Neural cell (in vitro differentiated cells): ENCODE measurements at regions not wholly inside any gene's neighbourhood (a gene's known extent, or its start where the extent isn't known, plus 50 kb on each side); places are given as distances from the start of the nearest gene placed in this dataset.

Source experiments
- H2AFZ ChIP-seq: fragments of 200-600, 300-800 bp; sonication (generic), shearing (Covaris generic); 2 replicates; pipeline ENCODE4 v1.6.0; 2014; ENCODE audit warnings: low read depth, mild to moderate bottlenecking, antibody characterized with exemption, low read length, moderate library complexity
- H3F3A ChIP-seq: fragments of 200-600 bp; shearing (Covaris generic); 2 replicates; pipeline ENCODE4 v1.6.1; 2016; ENCODE audit warnings: mild to moderate bottlenecking, moderate library complexity, mixed read lengths, antibody characterized with exemption, low read length; ENCODE audit not compliant: insufficient read depth, poor library complexity, severe bottlenecking
- H3K27ac ChIP-seq: fragments of 200-600, 300-800 bp; sonication (generic), shearing (Covaris generic); 2 replicates; pipeline ENCODE4 v1.5.1; 2014; ENCODE audit warnings: mild to moderate bottlenecking, low read length, moderate library complexity
- H3K27me3 ChIP-seq: fragments of 300-800, 200-600 bp; sonication (generic), shearing (Covaris generic); 2 replicates; pipeline ENCODE4 v1.6.0; 2014; ENCODE audit warnings: mild to moderate bottlenecking, low read depth, low read length, moderate library complexity; ENCODE audit not compliant: insufficient read depth
- H3K36me3 ChIP-seq: fragments of 300-800, 200-600 bp; sonication (generic), shearing (Covaris generic); 2 replicates; pipeline ENCODE4 v1.5.1; 2014; ENCODE audit warnings: mild to moderate bottlenecking, antibody characterized with exemption, low read length, moderate library complexity; ENCODE audit not compliant: insufficient read depth
- H3K4me2 ChIP-seq: fragments of 300-800, 200-600 bp; sonication (generic), shearing (Covaris generic); 2 replicates; pipeline ENCODE4 v1.6.0; 2014; ENCODE audit warnings: mild to moderate bottlenecking, low read length
- H3K4me3 ChIP-seq: fragments of 300-800, 200-600 bp; sonication (generic), shearing (Covaris generic); 2 replicates; pipeline ENCODE4 v1.5.1; 2014; ENCODE audit warnings: mild to moderate bottlenecking, low read length, moderate library complexity
- H3K79me2 ChIP-seq: fragments of 200-600 bp; shearing (Covaris generic); replicated peaks from 2 replicates; pipeline ENCODE4 v1.6.0; 2014; ENCODE audit warnings: mild to moderate bottlenecking, low read length, moderate library complexity; ENCODE audit not compliant: insufficient read depth
- H3K9ac ChIP-seq: fragments of 300-800, 200-600 bp; sonication (generic), shearing (Covaris generic); 2 replicates; pipeline ENCODE4 v1.6.1; 2016; ENCODE audit warnings: mild to moderate bottlenecking, low read length, mixed read lengths
- H3K9me2 ChIP-seq: fragments of 200-600 bp; shearing (Covaris generic); 2 replicates; pipeline ENCODE4 v1.6.1; 2016; ENCODE audit warnings: mild to moderate bottlenecking, low read length, mixed read lengths; ENCODE audit not compliant: insufficient read depth
- H3K9me3 ChIP-seq: fragments of 200-600, 300-800 bp; sonication (generic), shearing (Covaris generic); 2 replicates; pipeline ENCODE4 v1.6.1; 2016; ENCODE audit warnings: mild to moderate bottlenecking, mixed run types, low read length, moderate library complexity, mixed read lengths
- H4K20me1 ChIP-seq: fragments of 200-600 bp; shearing (Covaris generic); 2 replicates; pipeline ENCODE4 v1.6.1; 2016; ENCODE audit warnings: mild to moderate bottlenecking, mixed run types; ENCODE audit not compliant: insufficient read depth
- CTCF ChIP-seq: fragments of 450-650 bp; IDR thresholded peaks from 2 replicates; pipeline ENCODE4 v1.5.1; 2014; ENCODE audit warnings: antibody characterized with exemption, mild to moderate bottlenecking, moderate library complexity; ENCODE audit not compliant: poor library complexity, severe bottlenecking
- EP300 ChIP-seq: fragments of 450-650 bp; conservative IDR thresholded peaks from 2 replicates; pipeline ENCODE4 v1.6.1; 2014; ENCODE audit warnings: antibody characterized with exemption, mild to moderate bottlenecking, moderate library complexity; ENCODE audit not compliant: poor library complexity, severe bottlenecking
- EZH2 ChIP-seq: fragments of 200-600, 300-800 bp; shearing (Covaris generic), sonication (generic); IDR thresholded peaks from 2 replicates; pipeline ENCODE4 v1.6.1; 2014; ENCODE audit warnings: antibody characterized with exemption, low read length, borderline replicate concordance, mild to moderate bottlenecking; ENCODE audit not compliant: insufficient read depth, poor library complexity, severe bottlenecking
- MXI1 ChIP-seq: fragments of 450-650 bp; conservative IDR thresholded peaks from 2 replicates; pipeline ENCODE4 v1.6.1; 2014; ENCODE audit warnings: antibody characterized with exemption, mild to moderate bottlenecking; ENCODE audit not compliant: poor library complexity, severe bottlenecking
- POLR2AphosphoS5 ChIP-seq: IDR thresholded peaks from 2 replicates; pipeline ENCODE4 v1.6.1; 2012
- RAD21 ChIP-seq: fragments of 450-650 bp; conservative IDR thresholded peaks from 2 replicates; pipeline ENCODE4 v1.6.1; 2014; ENCODE audit warnings: antibody characterized with exemption, mild to moderate bottlenecking, moderate library complexity
- REST ChIP-seq: IDR thresholded peaks from 2 replicates; pipeline ENCODE4 v1.6.1; 2012; ENCODE audit warnings: borderline replicate concordance
- SMC3 ChIP-seq: fragments of 450-650 bp; conservative IDR thresholded peaks from 2 replicates; pipeline ENCODE4 v1.6.1; 2014; ENCODE audit warnings: antibody characterized with exemption, mild to moderate bottlenecking, moderate library complexity; ENCODE audit not compliant: poor library complexity
- TAF1 ChIP-seq: IDR thresholded peaks from 2 replicates; pipeline ENCODE4 v1.6.1; 2012; ENCODE audit warnings: low read depth

GRCh38 chr3:81352867-81353266 is 408.6 kb downstream of the GBE1 start:
- Histone ChIP-seq H3K9me3 (no peaks in the 10 kb centered on the region), H3F3A (no peaks in the 10 kb centered on the region), H3K27me3 (no peaks in the 10 kb centered on the region), H3K36me3 (no peaks in the 10 kb centered on the region), H3K79me2 (no peaks in the 10 kb centered on the region), H3K4me2 (no peak overlapping the region), H3K4me3 (no peak overlapping the region), H4K20me1 (no peaks in the 10 kb centered on the region), H3K9me2 (no peaks in the 10 kb centered on the region), H3K9ac (no peak overlapping the region), H3K27ac (no peak overlapping the region), H2AFZ (no peak overlapping the region)
- TF ChIP-seq EZH2, result no peak
- TF ChIP-seq REST, result no peak
- TF ChIP-seq TAF1, result no peak
- no peak for TF ChIP-seq POLR2AphosphoS5
- TF ChIP-seq RAD21, result no peak
- TF ChIP-seq MXI1, result no peak
- TF ChIP-seq EP300, result no peak
- no peak for TF ChIP-seq SMC3
- TF ChIP-seq CTCF, result no peak

- Histone ChIP-seq H3K36me3 (no peaks in the 10 kb centered on the region), H2AFZ (no peak overlapping the region), H3K9me2 (no peaks in the 10 kb centered on the region), H3K4me2 (no peak overlapping the region), H3K79me2 (no peaks in the 10 kb centered on the region), H3K4me3 (no peak overlapping the region), H3K9ac (no peak overlapping the region), H4K20me1 (no peaks in the 10 kb centered on the region), H3K27me3 (no peaks in the 10 kb centered on the region), H3K9me3 (no peaks in the 10 kb centered on the region), H3F3A (no peaks in the 10 kb centered on the region), H3K27ac (no peak overlapping the region)
- no peak for TF ChIP-seq RAD21
- TF ChIP-seq SMC3, result no peak
- TF ChIP-seq REST, result no peak
- TF ChIP-seq EZH2, result no peak
Observed at GRCh38 chr3:81349816-81350340, 411.6 kb downstream of the GBE1 start.
